ENCODE measurements at regions not wholly inside any gene's neighbourhood (a gene's known extent, or its start where the extent isn't known, plus 50 kb on each side); places are given as distances from the start of the nearest gene placed in this dataset.
"Not testable (repeated sequence)": the region's sequence is repeated elsewhere in the genome, so short reads cannot be mapped to it uniquely, and the experiment has no call there.

DNA sequence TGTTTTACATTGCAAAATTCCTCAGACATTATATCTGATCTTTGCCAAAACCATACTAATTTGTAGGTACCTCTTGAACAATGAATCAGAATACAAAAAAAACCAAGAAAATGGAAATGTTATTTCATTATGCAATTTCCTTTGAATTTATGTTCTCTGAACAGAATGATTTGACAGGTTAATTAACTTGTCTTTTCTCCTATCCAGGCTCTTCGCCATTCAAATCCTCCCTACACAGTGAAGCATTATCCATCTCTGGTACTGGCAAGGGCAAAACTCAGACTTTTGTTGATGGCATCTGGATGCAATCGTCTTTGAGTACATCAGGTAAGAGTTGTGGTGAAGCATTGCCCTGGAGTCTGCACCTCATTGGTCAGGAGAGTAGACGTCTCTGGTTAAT, 655.7 kb upstream of the ITGA1 start:
- no peak for DNase-seq (ENCODE audit: extremely low read depth in 1 of 11, low read depth in 9 of 11, low spot score in 4 of 11)

DNA sequence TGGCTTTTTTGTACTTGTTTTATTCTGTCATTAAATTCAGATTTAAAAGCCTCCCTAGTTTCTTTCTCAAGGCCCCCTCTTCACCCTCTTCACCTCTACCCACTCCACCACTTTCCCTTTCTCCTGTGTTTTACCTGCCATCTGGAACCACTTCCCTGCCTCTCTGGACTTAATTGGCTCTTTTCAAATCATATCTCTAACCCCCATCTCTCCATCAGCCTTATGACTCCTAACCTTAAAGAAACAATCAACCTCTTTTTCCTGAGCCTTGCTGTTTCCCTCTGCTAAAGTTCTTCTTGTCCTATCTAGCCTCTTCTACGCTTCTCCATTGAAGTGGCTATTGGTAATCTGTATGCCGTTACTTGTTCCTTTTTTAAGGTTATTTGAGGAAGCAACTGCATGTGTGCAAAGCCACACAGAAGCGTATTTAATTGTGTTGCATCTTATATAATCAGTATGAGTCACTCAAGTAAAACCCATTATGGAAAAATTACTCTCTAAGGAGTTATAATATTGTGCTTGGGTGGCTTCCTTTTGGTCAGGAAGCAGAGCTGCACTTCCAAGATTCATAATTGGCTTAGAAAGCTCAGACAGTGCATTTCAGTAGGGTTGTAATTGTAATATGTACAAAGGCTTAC, 653.6 kb upstream of the ITGA1 start:
- DNase-seq (ENCODE audit: extremely low read depth in 1 of 11, low read depth in 9 of 11, low spot score in 4 of 11): no peak

DNA sequence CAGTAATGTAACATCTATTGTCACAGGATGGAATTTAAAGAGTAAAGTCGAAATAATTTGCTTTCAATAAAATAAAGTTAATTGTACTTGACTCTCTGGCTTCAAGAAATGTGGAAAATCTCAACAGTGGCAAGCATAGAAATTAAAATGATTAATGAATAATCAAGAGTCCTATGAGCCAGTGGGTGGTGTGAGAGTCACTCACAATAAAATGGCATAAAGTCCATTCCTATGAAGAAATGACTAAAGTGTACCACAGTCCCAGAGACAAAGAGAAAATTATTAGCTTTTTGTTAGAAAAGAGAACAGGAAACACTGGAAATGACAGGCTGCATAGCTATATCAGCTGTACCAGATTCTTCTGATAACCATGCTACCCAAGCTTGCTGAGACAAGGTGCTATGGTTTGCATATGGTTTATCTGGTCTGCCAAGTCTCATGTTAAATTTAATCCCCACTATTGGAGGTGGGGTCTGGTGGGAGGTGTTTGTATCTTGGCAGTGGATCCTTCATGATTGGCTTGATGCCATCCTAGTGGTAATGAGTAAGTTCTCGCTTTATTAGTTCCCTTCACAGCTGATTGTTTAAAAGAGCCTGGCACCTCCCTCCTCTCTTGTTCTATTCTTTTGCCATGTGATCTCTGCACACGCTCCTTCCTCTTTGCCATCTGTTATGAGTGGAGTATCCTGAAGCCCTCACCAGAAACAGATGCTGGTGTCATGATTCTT, 647.7 kb upstream of the ITGA1 start:
- DNase-seq (ENCODE audit: extremely low read depth in 1 of 11, low read depth in 9 of 11, low spot score in 4 of 11): no peak

GRCh38 chr5:52148679-52149078, 639.0 kb upstream of the ITGA1 start:
- DNase-seq (ENCODE audit: extremely low read depth in 1 of 11, low read depth in 9 of 11, low spot score in 4 of 11): no peak

DNA sequence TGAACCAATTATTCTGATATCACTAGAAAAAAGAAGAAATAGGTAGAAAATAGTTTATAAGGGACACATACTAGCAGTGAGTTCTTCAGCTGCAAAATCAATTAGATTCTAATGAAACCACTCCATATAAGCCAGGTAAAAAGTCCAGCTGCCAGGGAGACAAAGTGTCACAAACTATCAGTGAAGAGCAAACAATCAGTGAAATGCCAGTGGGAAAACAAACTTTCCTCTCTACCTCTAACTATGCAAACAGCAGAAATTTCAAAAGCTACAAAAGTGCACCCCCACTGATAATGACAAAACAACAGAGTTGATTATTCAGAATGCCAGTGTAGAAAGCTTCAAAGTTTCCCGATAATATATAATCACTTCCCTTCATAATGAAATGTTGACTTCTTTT, 637.2 kb upstream of the ITGA1 start:
- no peak for DNase-seq (ENCODE audit: extremely low read depth in 1 of 11, low read depth in 9 of 11, low spot score in 4 of 11)

- DNase-seq (ENCODE audit: extremely low read depth in 1 of 11, low read depth in 9 of 11, low spot score in 4 of 11): not testable (repeated sequence)
These were observed 630.9 kb upstream of the ITGA1 start for GRCh38 chr5:52156809-52157208.

GRCh38 chr5:52165806-52166205, 621.9 kb upstream of the ITGA1 start:
- DNase-seq (ENCODE audit: extremely low read depth in 1 of 11, low read depth in 9 of 11, low spot score in 4 of 11): not testable (repeated sequence)

- DNase-seq (ENCODE audit: extremely low read depth in 1 of 11, low read depth in 9 of 11, low spot score in 4 of 11): no peak
These were observed 614.6 kb upstream of the ITGA1 start for GRCh38 chr5:52173133-52173532.

GRCh38 chr5:52177193-52177592, 610.5 kb upstream of the ITGA1 start:
- DNase-seq (ENCODE audit: extremely low read depth in 1 of 11, low read depth in 9 of 11, low spot score in 4 of 11): no peak

- DNase-seq (ENCODE audit: extremely low read depth in 1 of 11, low read depth in 9 of 11, low spot score in 4 of 11): no peak
These were observed 606.3 kb upstream of the ITGA1 start for GRCh38 chr5:52181403-52181802.

DNA sequence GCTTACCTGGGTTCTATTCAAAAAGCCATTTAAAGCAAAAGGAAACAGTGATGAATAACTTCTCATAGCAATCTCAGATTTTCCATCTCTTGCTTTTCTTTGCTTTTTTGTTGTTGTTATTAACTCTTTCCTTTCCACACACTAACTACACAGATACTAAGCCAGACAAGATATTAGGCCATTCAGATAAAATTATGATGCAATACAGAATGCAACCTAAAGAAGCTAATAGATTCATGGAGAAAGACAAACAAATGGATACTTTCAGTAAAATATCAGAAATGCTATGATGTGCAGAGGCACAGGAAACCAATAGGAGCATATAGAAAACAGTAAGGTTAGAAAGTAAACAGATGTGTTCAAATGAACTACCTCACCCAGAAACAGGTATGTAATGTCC, 597.0 kb upstream of the ITGA1 start:
- no peak for DNase-seq (ENCODE audit: extremely low read depth in 1 of 11, low read depth in 9 of 11, low spot score in 4 of 11)

GRCh38 chr5:52199833-52200232, 587.9 kb upstream of the ITGA1 start:
- DNase-seq (ENCODE audit: extremely low read depth in 1 of 11, low read depth in 9 of 11, low spot score in 4 of 11): no peak

GRCh38 chr5:52202256-52202655, 585.5 kb upstream of the ITGA1 start:
- DNase-seq (ENCODE audit: extremely low read depth in 1 of 11, low read depth in 9 of 11, low spot score in 4 of 11): no peak

DNA sequence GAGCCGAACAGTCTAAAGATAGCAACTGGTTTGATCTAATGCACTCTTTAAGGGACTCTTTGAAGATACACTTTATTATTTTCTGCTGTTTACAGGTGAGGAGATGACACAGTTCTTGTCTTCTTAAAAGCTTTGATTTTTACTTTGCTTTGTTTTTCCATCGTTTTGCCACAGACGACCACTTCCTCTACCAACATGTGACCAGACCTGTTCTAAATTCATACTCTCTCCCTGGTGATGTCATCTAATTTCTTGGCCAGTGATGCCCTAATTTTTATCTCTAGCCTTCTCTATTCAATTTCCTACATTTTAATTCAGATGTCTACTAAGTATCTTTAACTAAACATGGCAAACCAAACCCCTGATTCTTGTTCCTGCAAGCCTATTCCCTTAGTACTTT, 583.4 kb upstream of the ITGA1 start:
- DNase-seq (ENCODE audit: extremely low read depth in 1 of 11, low read depth in 9 of 11, low spot score in 4 of 11): no peak

Data from renal cortex interstitium (tissue), 11 donors.